ENCODE measurements at regions not wholly inside any gene's neighbourhood (a gene's known extent, or its start where the extent isn't known, plus 50 kb on each side); places are given as distances from the start of the nearest gene placed in this dataset.

DNA sequence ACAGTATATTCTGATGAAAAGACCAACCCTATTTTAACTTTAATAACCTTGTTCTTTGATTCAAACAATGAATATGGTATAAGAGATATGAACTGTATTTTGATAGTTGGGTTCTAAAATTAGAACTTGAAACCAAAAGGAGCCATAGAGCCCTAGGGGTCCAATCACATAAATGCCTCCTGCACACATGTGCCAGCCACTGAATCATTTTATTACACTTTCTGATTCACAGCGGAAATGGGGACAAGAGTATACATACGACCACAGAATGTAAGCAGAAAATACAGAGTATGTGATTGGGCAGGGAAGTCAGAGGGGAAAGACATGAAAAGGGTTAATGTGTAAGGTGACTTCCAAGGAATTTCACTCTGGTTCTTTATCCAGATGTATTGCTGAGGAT, 1000.2 kb downstream of the NR2F1-AS1 start:
- CTCF ChIA-PET = no interaction called here
- Histone ChIP-seq H3K9ac (replicated peaks; ENCODE audit: extremely low read depth, insufficient read depth, low read length) (no peak overlapping the region), H3K4me2 (ENCODE audit: insufficient read depth, low read length) (no peak overlapping the region), H3K9me3 (replicated peaks; ENCODE audit: control insufficient read depth, insufficient read depth, low read length) (no peaks in the 10 kb centered on the region), H3K27me3 (ENCODE audit: control insufficient read depth in 2 of 2, insufficient read depth in 2 of 2, low read length in 2 of 2) (no peaks in the 10 kb centered on the region), H3K4me3 (replicated peaks in 1 of 3; ENCODE audit: insufficient read depth in 1 of 3, low read depth in 1 of 3, low read length in 3 of 3) (no peak overlapping the region), H2AFZ (ENCODE audit: low read depth, low read length) (no peak overlapping the region), H3K4me1 (ENCODE audit: control insufficient read depth, extremely low read depth, insufficient read depth, low read length) (no peaks in the 10 kb centered on the region), H3K27ac (ENCODE audit: insufficient read depth, low read depth, low read length) (no peak overlapping the region), H4K20me1 (replicated peaks; ENCODE audit: control insufficient read depth, extremely low read depth, insufficient read depth, low read length) (no peaks in the 10 kb centered on the region), H3K9me1 (replicated peaks; ENCODE audit: control insufficient read depth, extremely low read depth, insufficient read depth, low read length) (no peaks in the 10 kb centered on the region), H3K36me3 (ENCODE audit: control insufficient read depth in 2 of 2, extremely low read depth in 1 of 2, insufficient read depth in 2 of 2, low read length in 2 of 2) (no peaks in the 10 kb centered on the region), H3K79me2 (ENCODE audit: control insufficient read depth, insufficient read depth, low read length) (no peaks in the 10 kb centered on the region)
- dilution Hi-C loops (cut with MboI; ENCODE audit: extremely low pct_ligation_motif_present, low sequenced_read_pairs) (no loop called here), intact Hi-C loops (cut with micrococcal nuclease) (no loop called here)
- FAIRE-seq = no peak
- BruUV-seq (replicated peaks) = no TSS peak
- TF ChIP-seq CTCF (IDR thresholded peaks at IDR 0.05; ENCODE audit: extremely low read depth in 1 of 2, insufficient read depth in 1 of 2, low read depth in 1 of 2, low read length in 2 of 2) (no peak), FOS (IDR thresholded peaks at IDR 0.05; ENCODE audit: borderline replicate concordance, insufficient read depth, low read length) (no peak), MYC (IDR thresholded peaks at IDR 0.05; ENCODE audit: low read depth, low read length) (no peak), POLR2A (IDR thresholded peaks at IDR 0.05; ENCODE audit: low read depth, low read length) (no peak), EZH2 (IDR thresholded peaks at IDR 0.05; ENCODE audit: borderline replicate concordance, low read depth, low read length, severe bottlenecking) (no peak), GATA2 (IDR thresholded peaks at IDR 0.05; ENCODE audit: insufficient read depth, insufficient read length, low read depth, low read length) (no peak), POLR2AphosphoS5 (IDR thresholded peaks at IDR 0.05; ENCODE audit: insufficient read depth, low read depth, low read length) (no peak), JUN (IDR thresholded peaks at IDR 0.05; ENCODE audit: borderline replicate concordance, insufficient read depth, insufficient read length, low read depth) (no peak)
- TF ChIP-seq, protein P1, sequence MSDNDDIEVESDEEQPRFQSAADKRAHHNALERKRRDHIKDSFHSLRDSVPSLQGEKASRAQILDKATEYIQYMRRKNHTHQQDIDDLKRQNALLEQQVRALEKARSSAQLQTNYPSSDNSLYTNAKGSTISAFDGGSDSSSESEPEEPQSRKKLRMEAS (IDR thresholded peaks at IDR 0.05; ENCODE audit: insufficient read depth, insufficient read length) = no peak
- POLR2A ChIA-PET = no interaction called here
- no peak for DNase-seq (ENCODE audit: low read depth, low spot score)

Data from endothelial cell of umbilical vein (primary cell).